Kidney epithelial cell (primary cell): ENCODE measurements at regions not wholly inside any gene's neighbourhood (a gene's known extent, or its start where the extent isn't known, plus 50 kb on each side); places are given as distances from the start of the nearest gene placed in this dataset.
"Not testable (repeated sequence)": the region's sequence is repeated elsewhere in the genome, so short reads cannot be mapped to it uniquely, and the experiment has no call there.

Experiments used
- DNase-seq: peaks from one replicate; pipeline ENCODE4 v3.0.0-alpha.2; 2010; ENCODE audit warnings: low read depth
- H3K27me3 ChIP-seq: 2 replicates; pipeline ENCODE4 v1.6.0; 2011; ENCODE audit warnings: low read length; ENCODE audit not compliant: control insufficient read depth, insufficient read depth
- H3K36me3 ChIP-seq: 2 replicates; pipeline ENCODE4 v1.5.1; 2011; ENCODE audit warnings: low read length; ENCODE audit not compliant: control insufficient read depth, insufficient read depth
- H3K4me3 ChIP-seq: 2 replicates; pipeline ENCODE4 v1.5.1; 2011; ENCODE audit warnings: low read depth, mild to moderate bottlenecking, control low read depth, low read length
- CTCF ChIP-seq: IDR thresholded peaks from 2 replicates; pipeline ENCODE4 v1.5.1; 2011; ENCODE audit warnings: mild to moderate bottlenecking, moderate library complexity, low read length, control low read depth, inconsistent platforms; ENCODE audit not compliant: insufficient read depth, poor library complexity, severe bottlenecking

GRCh38 chr9:93761822-93762221 is 185.4 kb downstream of the PHF2 start:
- TF ChIP-seq CTCF = no peak
- no peaks in the 10 kb centered on the region for H3K36me3 ChIP-seq
- no peaks in the 10 kb centered on the region for H3K27me3 ChIP-seq
- no peak for DNase-seq
- H3K4me3 ChIP-seq = no peak overlapping the region

- Histone ChIP-seq H3K27me3 (no peaks in the 10 kb centered on the region), H3K4me3 (no peak overlapping the region), H3K36me3 (no peaks in the 10 kb centered on the region)
- TF ChIP-seq CTCF = no peak
- DNase-seq = no peak
Observed at GRCh38 chr9:93750045-93750444, 173.7 kb downstream of the PHF2 start.

- H3K4me3 ChIP-seq, H3K36me3 ChIP-seq, DNase-seq, H3K27me3 ChIP-seq: not testable (repeated sequence)
Observed at GRCh38 chr9:93748827-93749226, 172.4 kb downstream of the PHF2 start.

- H3K4me3 ChIP-seq = no peak overlapping the region
- no peak for DNase-seq
- no peak for TF ChIP-seq CTCF
- no peaks in the 10 kb centered on the region for H3K36me3 ChIP-seq
- H3K27me3 ChIP-seq = no peaks in the 10 kb centered on the region
Observed at GRCh38 chr9:93731963-93732362, 155.6 kb downstream of the PHF2 start.

- H3K27me3 ChIP-seq = no peaks in the 10 kb centered on the region
- DNase-seq = no peak
- no peak overlapping the region for H3K4me3 ChIP-seq
- TF ChIP-seq CTCF = no peak
- no peaks in the 10 kb centered on the region for H3K36me3 ChIP-seq
Observed at GRCh38 chr9:93730648-93731047, 154.3 kb downstream of the PHF2 start.

- Histone ChIP-seq H3K36me3 (no peaks in the 10 kb centered on the region), H3K27me3 (no peaks in the 10 kb centered on the region), H3K4me3 (no peak overlapping the region)
- TF ChIP-seq CTCF = no peak
- DNase-seq = no peak
Observed at GRCh38 chr9:93730217-93730616, 153.8 kb downstream of the PHF2 start.
